ENCODE measurements at regions not wholly inside any gene's neighbourhood (a gene's known extent, or its start where the extent isn't known, plus 50 kb on each side); places are given as distances from the start of the nearest gene placed in this dataset.

DNA sequence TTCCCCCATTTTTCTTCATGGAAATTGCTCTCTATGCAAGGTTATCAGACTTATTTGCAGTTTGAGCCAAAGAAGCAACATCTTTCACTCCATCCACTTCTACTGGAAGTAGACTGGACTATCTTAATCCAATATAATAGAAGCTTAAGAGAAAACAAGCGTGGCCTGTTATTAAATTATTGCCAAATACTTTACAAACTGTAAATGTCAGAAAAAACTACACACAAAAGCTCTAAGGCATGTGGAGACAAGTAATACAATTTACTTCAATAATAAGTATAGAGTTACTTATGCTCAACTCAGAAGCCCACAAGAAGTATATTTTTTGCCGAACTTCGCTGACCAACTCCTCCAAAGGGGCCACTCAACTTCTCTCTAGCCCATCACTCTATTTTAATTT is 120.3 kb downstream of the BDH1 start:
- TF ChIP-seq, protein P1, sequence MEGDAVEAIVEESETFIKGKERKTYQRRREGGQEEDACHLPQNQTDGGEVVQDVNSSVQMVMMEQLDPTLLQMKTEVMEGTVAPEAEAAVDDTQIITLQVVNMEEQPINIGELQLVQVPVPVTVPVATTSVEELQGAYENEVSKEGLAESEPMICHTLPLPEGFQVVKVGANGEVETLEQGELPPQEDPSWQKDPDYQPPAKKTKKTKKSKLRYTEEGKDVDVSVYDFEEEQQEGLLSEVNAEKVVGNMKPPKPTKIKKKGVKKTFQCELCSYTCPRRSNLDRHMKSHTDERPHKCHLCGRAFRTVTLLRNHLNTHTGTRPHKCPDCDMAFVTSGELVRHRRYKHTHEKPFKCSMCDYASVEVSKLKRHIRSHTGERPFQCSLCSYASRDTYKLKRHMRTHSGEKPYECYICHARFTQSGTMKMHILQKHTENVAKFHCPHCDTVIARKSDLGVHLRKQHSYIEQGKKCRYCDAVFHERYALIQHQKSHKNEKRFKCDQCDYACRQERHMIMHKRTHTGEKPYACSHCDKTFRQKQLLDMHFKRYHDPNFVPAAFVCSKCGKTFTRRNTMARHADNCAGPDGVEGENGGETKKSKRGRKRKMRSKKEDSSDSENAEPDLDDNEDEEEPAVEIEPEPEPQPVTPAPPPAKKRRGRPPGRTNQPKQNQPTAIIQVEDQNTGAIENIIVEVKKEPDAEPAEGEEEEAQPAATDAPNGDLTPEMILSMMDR (IDR thresholded peaks at IDR 0.05): no peak
- TF ChIP-seq POLR2A (IDR thresholded peaks at IDR 0.05): no peak
